GM23248 (cell line): ENCODE measurements at regions not wholly inside any gene's neighbourhood (a gene's known extent, or its start where the extent isn't known, plus 50 kb on each side); places are given as distances from the start of the nearest gene placed in this dataset.

Source experiments
- EZH2 ChIP-seq: fragments of 200-600 bp; sonication (generic); IDR thresholded peaks from 2 replicates; pipeline ENCODE4 v1.6.1; 2018; ENCODE audit warnings: antibody characterized with exemption, mild to moderate bottlenecking; ENCODE audit not compliant: insufficient read depth, poor library complexity, severe bottlenecking
- EZH2phosphoT487 ChIP-seq: fragments of 200-600 bp; sonication (generic); IDR thresholded peaks from 2 replicates; pipeline ENCODE4 v1.6.1; 2018; ENCODE audit warnings: antibody characterized with exemption, moderate library complexity, mild to moderate bottlenecking, low read depth; ENCODE audit not compliant: insufficient read depth

DNA sequence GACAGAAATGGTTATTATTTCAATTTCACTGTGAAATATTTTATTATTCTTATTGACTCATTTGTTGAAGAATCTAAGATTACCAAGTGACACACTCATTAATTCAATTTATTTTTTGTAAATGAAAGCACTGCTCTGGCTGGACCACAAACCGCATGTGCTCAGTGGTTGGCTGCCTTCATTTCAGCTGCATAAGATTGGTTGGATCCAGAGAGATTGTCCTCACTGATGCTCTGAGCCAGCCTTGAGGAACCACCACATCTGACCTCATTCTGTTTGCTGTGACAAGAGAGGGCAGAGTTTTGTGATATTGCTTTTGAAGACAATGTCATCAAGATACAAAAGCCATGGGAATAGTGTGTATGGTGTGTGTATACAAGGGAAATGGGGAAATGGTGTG, 192.1 kb downstream of the CYRIA start:
- TF ChIP-seq EZH2phosphoT487: no peak
- TF ChIP-seq EZH2: no peak
